ENCODE measurements at regions not wholly inside any gene's neighbourhood (a gene's known extent, or its start where the extent isn't known, plus 50 kb on each side); places are given as distances from the start of the nearest gene placed in this dataset.

DNA sequence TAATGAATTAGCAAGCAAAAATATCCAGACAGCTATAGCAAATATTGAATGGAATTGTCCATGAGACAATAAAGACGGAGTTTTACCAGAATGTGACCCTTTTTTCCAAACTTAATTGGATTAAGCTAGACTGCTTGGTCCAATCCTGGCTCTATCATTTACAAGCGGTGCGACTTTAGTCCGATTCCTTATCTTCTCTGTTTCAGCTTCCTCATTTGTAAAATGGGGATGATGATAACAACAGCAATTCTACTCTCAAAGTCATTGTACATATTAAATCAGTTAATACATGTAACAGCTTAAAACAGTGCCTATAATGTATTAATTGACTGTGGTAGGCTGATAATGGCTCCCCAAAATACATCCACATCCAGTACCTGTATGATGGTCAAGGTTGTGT lies 62.1 kb upstream of the CRBN start:
- DNase-seq (ENCODE audit: low spot score), result no peak

DNA sequence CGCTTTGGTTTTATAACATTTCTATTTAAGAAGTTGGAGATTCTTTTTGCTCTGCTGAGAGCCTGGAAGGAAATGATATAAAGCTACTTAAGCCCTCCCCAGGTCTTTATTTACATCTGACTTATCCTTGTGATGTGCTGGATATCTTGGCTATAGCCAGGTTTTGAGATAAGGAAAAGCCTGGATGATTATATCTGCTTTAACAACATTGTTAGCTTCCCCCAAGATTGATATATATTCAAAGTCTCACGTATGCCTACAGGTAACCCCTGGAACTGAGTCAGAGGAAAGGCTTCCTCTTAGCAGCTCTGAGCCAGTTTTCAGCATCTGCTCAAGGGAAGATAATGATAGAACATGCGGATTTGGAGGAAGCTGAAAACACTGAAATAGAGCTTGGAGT lies 61.5 kb upstream of the CRBN start:
- DNase-seq (ENCODE audit: low spot score), result no peak

DNA sequence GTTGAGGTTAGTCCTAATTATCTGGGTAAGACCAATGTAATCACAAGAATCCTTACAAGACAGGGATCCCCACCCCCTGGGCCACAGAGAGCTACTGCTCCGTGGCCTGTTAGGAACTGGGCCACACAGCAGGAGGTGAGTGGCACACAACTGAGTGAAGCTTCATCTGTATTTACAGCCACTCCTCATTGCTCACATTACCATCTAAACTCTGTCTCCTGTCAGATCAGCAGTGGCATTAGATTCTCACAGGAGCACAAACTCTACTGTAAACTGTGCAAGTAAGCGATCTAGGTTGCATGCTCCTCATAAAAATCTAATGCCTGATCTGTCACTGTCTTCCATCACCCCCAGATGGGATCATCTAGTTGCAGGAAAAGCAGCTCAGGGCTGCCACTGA lies 58.5 kb upstream of the CRBN start:
- DNase-seq (ENCODE audit: low spot score), result no peak

DNA sequence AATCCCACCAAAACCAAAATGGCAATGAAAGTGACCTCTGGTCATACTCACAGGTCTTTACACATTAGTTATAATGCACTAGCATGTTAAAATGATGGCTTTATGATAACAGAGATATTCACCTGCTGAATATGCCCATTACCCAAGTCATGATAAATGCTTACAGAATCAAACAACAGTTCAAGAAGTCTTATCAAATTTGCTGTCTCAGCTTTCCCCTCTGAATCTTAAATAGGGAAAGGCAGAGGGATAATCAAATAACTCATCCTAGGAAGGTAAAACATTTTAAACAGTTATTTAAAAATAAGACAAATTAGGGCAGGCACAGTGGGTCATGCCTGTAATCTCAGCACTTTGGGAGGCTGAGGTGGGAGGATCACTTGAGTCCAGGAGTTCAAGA lies 52.8 kb upstream of the CRBN start:
- DNase-seq (ENCODE audit: low spot score), result no peak

Data from RKO (cell line).